Endothelial cell of umbilical vein (primary cell): ENCODE measurements at regions not wholly inside any gene's neighbourhood (a gene's known extent, or its start where the extent isn't known, plus 50 kb on each side); places are given as distances from the start of the nearest gene placed in this dataset.

ENCODE experiments used
- BruUV-seq: library from RNA; stranded (reverse); fragments of 400-500 nt; replicated peaks from 2 replicates; lab custom pipeline; 2021; lab: Mats Ljungman, UMichigan
- CTCF ChIA-PET: fragments of 300-600, 350-600 bp; sonication (Branson Sonifier 250); formaldehyde crosslinking; loops from one replicate; lab custom pipeline; 2021; ENCODE audit warnings: antibody characterized with exemption, inconsistent platforms; lab: Charles Lee
- POLR2A ChIA-PET: fragments of 300-600, 350-600 bp; sonication (Branson Sonifier 250); formaldehyde crosslinking; loops from one replicate; lab custom pipeline; 2021; ENCODE audit warnings: antibody characterized with exemption, inconsistent platforms; lab: Charles Lee
- DNase-seq: peaks from one replicate; pipeline ENCODE4 v3.0.0-alpha.2; 2011; ENCODE audit warnings: low read depth, low spot score
- FAIRE-seq: peaks from 2 replicates; lab custom pipeline; 2011; peaks lifted over from hg19 to GRCh38; lab: Jason Lieb, UNC
- H2AFZ ChIP-seq: 2 replicates; pipeline ENCODE4 v1.6.0; 2012; ENCODE audit warnings: low read depth, low read length, control low read depth, inconsistent platforms
- H3K27ac ChIP-seq: 2 replicates; pipeline ENCODE4 v1.5.1; 2011; ENCODE audit warnings: low read depth, mild to moderate bottlenecking, control low read depth, low read length, moderate library complexity; ENCODE audit not compliant: insufficient read depth
- H3K27me3 ChIP-seq, 2 experiments: 2 replicates each; pipeline versions ENCODE4 v1.6.0 to v1.6.1; 2011; ENCODE audit warnings: low read length in 2 of 2, mixed read lengths in 1 of 2; ENCODE audit not compliant: control insufficient read depth in 2 of 2, insufficient read depth in 2 of 2
- H3K36me3 ChIP-seq, 2 experiments: 2 replicates in 1 of 2; 3 replicates in 1 of 2; pipeline ENCODE4 v1.5.1; 2011; ENCODE audit warnings: low read length in 2 of 2, mild to moderate bottlenecking in 1 of 2, moderate library complexity in 1 of 2; ENCODE audit not compliant: control insufficient read depth in 2 of 2, insufficient read depth in 2 of 2; ENCODE audit errors: extremely low read depth in 1 of 2
- H3K4me1 ChIP-seq: 3 replicates; pipeline ENCODE4 v1.5.1; 2011; ENCODE audit warnings: mild to moderate bottlenecking, low read length; ENCODE audit not compliant: control insufficient read depth, insufficient read depth; ENCODE audit errors: extremely low read depth
- H3K4me2 ChIP-seq: 2 replicates; pipeline ENCODE4 v1.6.1; 2011; ENCODE audit warnings: low read length, control low read depth, mixed read lengths; ENCODE audit not compliant: insufficient read depth
- H3K4me3 ChIP-seq, 3 experiments: fragments of 200-600 bp in 1 of 3; sonication (generic), shearing (Covaris generic) in 1 of 3; replicated peaks in 1 of 3; 2 replicates each; pipeline ENCODE4 v1.5.1; 2011 to 2016; ENCODE audit warnings: control low read depth in 3 of 3, low read length in 3 of 3, mild to moderate bottlenecking in 2 of 3, inconsistent platforms in 1 of 3, low read depth in 1 of 3, moderate library complexity in 1 of 3; ENCODE audit not compliant: insufficient read depth in 1 of 3
- H3K79me2 ChIP-seq: 2 replicates; pipeline ENCODE4 v1.6.0; 2012; ENCODE audit warnings: low read length, inconsistent platforms; ENCODE audit not compliant: control insufficient read depth, insufficient read depth
- H3K9ac ChIP-seq: replicated peaks from 2 replicates; pipeline ENCODE3; 2011; ENCODE audit warnings: low read length, control low read depth; ENCODE audit not compliant: insufficient read depth; ENCODE audit errors: extremely low read depth
- H3K9me1 ChIP-seq: replicated peaks from 3 replicates; pipeline ENCODE4 v1.6.0; 2011; ENCODE audit warnings: mild to moderate bottlenecking, low read length; ENCODE audit not compliant: control insufficient read depth, insufficient read depth; ENCODE audit errors: extremely low read depth
- H3K9me3 ChIP-seq: replicated peaks from 2 replicates; pipeline ENCODE4 v1.5.1; 2012; ENCODE audit warnings: low read length, inconsistent platforms; ENCODE audit not compliant: control insufficient read depth, insufficient read depth
- H4K20me1 ChIP-seq: replicated peaks from 2 replicates; pipeline ENCODE3; 2011; ENCODE audit warnings: mild to moderate bottlenecking, low read length; ENCODE audit not compliant: control insufficient read depth, insufficient read depth; ENCODE audit errors: extremely low read depth
- EZH2 ChIP-seq: IDR thresholded peaks from 2 replicates; pipeline ENCODE4 v1.6.1; 2012; ENCODE audit warnings: borderline replicate concordance, low read depth, mild to moderate bottlenecking, moderate library complexity, low read length, inconsistent platforms; ENCODE audit not compliant: severe bottlenecking
- FOS ChIP-seq: IDR thresholded peaks from 2 replicates; pipeline ENCODE4 v1.6.1; 2011; ENCODE audit warnings: mild to moderate bottlenecking, low read length, moderate library complexity, borderline replicate concordance; ENCODE audit not compliant: insufficient read depth
- GATA2 ChIP-seq: IDR thresholded peaks from 2 replicates; pipeline ENCODE4 v1.7.0; 2011; ENCODE audit warnings: low read depth, mild to moderate bottlenecking, moderate library complexity, mixed read lengths, low read length; ENCODE audit not compliant: insufficient read length, insufficient read depth
- JUN ChIP-seq: IDR thresholded peaks from 2 replicates; pipeline ENCODE4 v1.6.1; 2011; ENCODE audit warnings: borderline replicate concordance, low read depth; ENCODE audit not compliant: insufficient read length, insufficient read depth
- MAX ChIP-seq: IDR thresholded peaks from 2 replicates; pipeline ENCODE4 v1.6.1; 2011; ENCODE audit not compliant: insufficient read depth, insufficient read length
- MYC ChIP-seq: IDR thresholded peaks from one replicate; pipeline ENCODE4 v1.6.1; 2011; ENCODE audit warnings: mild to moderate bottlenecking, low read depth, low read length
- POLR2A ChIP-seq: IDR thresholded peaks from 2 replicates; pipeline ENCODE4 v1.6.1; 2012; ENCODE audit warnings: low read depth, mild to moderate bottlenecking, control low read depth, low read length
- POLR2AphosphoS5 ChIP-seq: IDR thresholded peaks from 2 replicates; pipeline ENCODE4 v1.6.1; 2012; ENCODE audit warnings: low read depth, mild to moderate bottlenecking, control low read depth, low read length, moderate library complexity; ENCODE audit not compliant: insufficient read depth
- dilution Hi-C: fragments of 300-500 bp; cut with MboI; formaldehyde crosslinking; loops from one replicate; pipeline ENCODE4 v1.15.0; 2019; ENCODE audit warnings: low sequenced_read_pairs; ENCODE audit not compliant: extremely low pct_ligation_motif_present
- intact Hi-C: fragments of 100-400 bp; cut with micrococcal nuclease; formaldehyde crosslinking; loops from one replicate; pipeline ENCODE4 v1.10.0; 2022
- TF ChIP-seq, protein P1 (sequence below), 2 donors: IDR thresholded peaks; 1 replicate in 1 of 2; 2 replicates in 1 of 2; pipeline ENCODE4 v1.5.1; 2011; ENCODE audit warnings: low read length in 2 of 2, mild to moderate bottlenecking in 2 of 2, moderate library complexity in 2 of 2, control low read depth in 1 of 2, inconsistent platforms in 1 of 2, low read depth in 1 of 2; ENCODE audit not compliant: insufficient read depth in 1 of 2; ENCODE audit errors: extremely low read depth in 1 of 2

DNA sequence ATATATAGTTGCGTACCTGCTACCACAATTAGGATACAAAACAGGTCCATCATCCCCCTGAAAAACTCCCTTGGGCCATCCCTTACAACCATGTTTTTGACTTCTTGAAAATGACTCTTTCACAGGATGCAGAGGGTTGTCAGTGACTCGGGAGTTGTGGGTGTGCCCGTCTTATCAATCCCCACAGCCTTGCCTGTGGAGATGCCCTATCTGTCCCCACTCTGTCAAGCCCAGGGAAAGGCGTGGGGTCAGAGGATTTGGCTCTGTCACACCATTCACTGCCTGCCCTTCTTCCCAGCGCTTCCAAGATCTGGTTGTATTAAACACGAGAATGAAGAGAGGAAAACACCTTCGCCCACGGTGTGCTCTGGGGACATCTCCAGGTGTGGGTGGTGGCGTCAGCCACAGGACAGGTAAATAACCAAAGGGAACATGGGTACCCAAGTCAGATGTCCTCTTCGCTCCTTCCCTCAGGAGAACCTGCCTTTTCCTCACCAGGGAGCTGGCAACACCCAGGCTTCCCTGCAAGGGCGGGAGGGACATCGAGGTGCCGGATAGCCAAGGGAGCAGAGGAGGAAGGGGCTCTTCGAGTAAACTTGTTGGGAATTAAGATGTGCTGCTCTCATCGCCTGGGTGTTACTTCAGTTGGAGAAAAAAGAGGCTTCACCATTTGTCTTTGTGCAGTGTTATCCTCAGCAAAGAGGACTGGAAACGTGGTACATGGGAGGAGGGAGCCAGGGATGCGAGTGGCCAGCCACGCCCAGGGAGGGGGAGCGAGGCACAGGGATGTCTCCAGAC lies 100.3 kb downstream of the B3GNT2 start:
- H3K9ac ChIP-seq: no peak overlapping the region
- no peak overlapping the region for H2AFZ ChIP-seq
- H3K36me3 ChIP-seq: no peaks in the 10 kb centered on the region
- H3K9me1 ChIP-seq: no peaks in the 10 kb centered on the region
- H3K4me1 ChIP-seq: no peaks in the 10 kb centered on the region
- POLR2A ChIA-PET: no interaction called here
- intact Hi-C loops: no loop called here
- H3K4me3 ChIP-seq: no peak overlapping the region
- H3K4me2 ChIP-seq: no peak overlapping the region
- no peak overlapping the region for H3K27ac ChIP-seq
- BruUV-seq: no TSS peak
- H3K79me2 ChIP-seq: no peaks in the 10 kb centered on the region
- no peaks in the 10 kb centered on the region for H3K9me3 ChIP-seq
- H4K20me1 ChIP-seq: no peaks in the 10 kb centered on the region
- CTCF ChIA-PET: no interaction called here
- DNase-seq (no peak), FAIRE-seq (no peak)
- no peaks in the 10 kb centered on the region for H3K27me3 ChIP-seq
- TF ChIP-seq POLR2AphosphoS5: no peak
- no peak for TF ChIP-seq POLR2A
- TF ChIP-seq MYC: no peak
- dilution Hi-C loops: no loop called here

- no peak for FAIRE-seq
- Histone ChIP-seq H3K4me2 (no peak overlapping the region), H3K4me1 (no peaks in the 10 kb centered on the region), H3K9me3 (no peaks in the 10 kb centered on the region), H3K27me3 (no peaks in the 10 kb centered on the region), H2AFZ (no peak overlapping the region), H3K9me1 (no peaks in the 10 kb centered on the region), H3K4me3 (no peak overlapping the region), H3K27ac (no peak overlapping the region), H3K9ac (no peak overlapping the region), H3K36me3 (no peaks in the 10 kb centered on the region), H4K20me1 (no peaks in the 10 kb centered on the region), H3K79me2 (no peaks in the 10 kb centered on the region)
- intact Hi-C loops: no loop called here
- no TSS peak for BruUV-seq
- ChIA-PET CTCF (no interaction called here), POLR2A (interaction anchor here (0.6 kb wide), 1 partner anchor 27 kb away, joined by 5 read pairs; no protein-coding TSS in a partner anchor)
- dilution Hi-C loops: no loop called here
- DNase-seq: peak; percentile 50
- TF ChIP-seq, protein P1, sequence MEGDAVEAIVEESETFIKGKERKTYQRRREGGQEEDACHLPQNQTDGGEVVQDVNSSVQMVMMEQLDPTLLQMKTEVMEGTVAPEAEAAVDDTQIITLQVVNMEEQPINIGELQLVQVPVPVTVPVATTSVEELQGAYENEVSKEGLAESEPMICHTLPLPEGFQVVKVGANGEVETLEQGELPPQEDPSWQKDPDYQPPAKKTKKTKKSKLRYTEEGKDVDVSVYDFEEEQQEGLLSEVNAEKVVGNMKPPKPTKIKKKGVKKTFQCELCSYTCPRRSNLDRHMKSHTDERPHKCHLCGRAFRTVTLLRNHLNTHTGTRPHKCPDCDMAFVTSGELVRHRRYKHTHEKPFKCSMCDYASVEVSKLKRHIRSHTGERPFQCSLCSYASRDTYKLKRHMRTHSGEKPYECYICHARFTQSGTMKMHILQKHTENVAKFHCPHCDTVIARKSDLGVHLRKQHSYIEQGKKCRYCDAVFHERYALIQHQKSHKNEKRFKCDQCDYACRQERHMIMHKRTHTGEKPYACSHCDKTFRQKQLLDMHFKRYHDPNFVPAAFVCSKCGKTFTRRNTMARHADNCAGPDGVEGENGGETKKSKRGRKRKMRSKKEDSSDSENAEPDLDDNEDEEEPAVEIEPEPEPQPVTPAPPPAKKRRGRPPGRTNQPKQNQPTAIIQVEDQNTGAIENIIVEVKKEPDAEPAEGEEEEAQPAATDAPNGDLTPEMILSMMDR (IDR thresholded peaks at IDR 0.05; ENCODE audit: extremely low read depth in 1 of 2, insufficient read depth in 1 of 2, low read depth in 1 of 2, low read length in 2 of 2): no peak
- TF ChIP-seq POLR2A (no peak), JUN (no peak), GATA2 (no peak), MAX (no peak), POLR2AphosphoS5 (no peak), MYC (no peak), EZH2 (no peak), FOS (no peak)
Measured at GRCh38 chr2:62293490-62294271, 97.8 kb downstream of the B3GNT2 start.
